H9 (cell line): ENCODE measurements at regions not wholly inside any gene's neighbourhood (a gene's known extent, or its start where the extent isn't known, plus 50 kb on each side); places are given as distances from the start of the nearest gene placed in this dataset.

Experiments
- DNase-seq: peaks from one replicate; pipeline ENCODE4 v3.0.0-alpha.2; 2017
- H2AFZ ChIP-seq: one replicate; pipeline ENCODE4 v1.6.1; 2013; ENCODE audit warnings: mild to moderate bottlenecking, low read length, control low read depth, moderate library complexity
- H2AK5ac ChIP-seq: 2 replicates; pipeline ENCODE4 v1.6.1; 2013; ENCODE audit warnings: low read length, control low read depth, mixed read lengths; ENCODE audit not compliant: insufficient read length
- H2BK120ac ChIP-seq: one replicate; pipeline ENCODE4 v1.6.1; 2013; ENCODE audit warnings: low read depth, mild to moderate bottlenecking, low read length, control low read depth, inconsistent platforms; ENCODE audit not compliant: poor library complexity, severe bottlenecking
- H2BK12ac ChIP-seq: 2 replicates; pipeline ENCODE4 v1.6.1; 2013; ENCODE audit warnings: low read length, control low read depth, mixed read lengths, low read depth; ENCODE audit not compliant: insufficient read length
- H2BK15ac ChIP-seq: 2 replicates; pipeline ENCODE4 v1.6.1; 2013; ENCODE audit warnings: low read depth, low read length, control low read depth
- H2BK20ac ChIP-seq: one replicate; pipeline ENCODE4 v1.6.1; 2013; ENCODE audit warnings: low read depth, mild to moderate bottlenecking, low read length, control low read depth, inconsistent platforms; ENCODE audit not compliant: poor library complexity, severe bottlenecking
- H2BK5ac ChIP-seq: 2 replicates; pipeline ENCODE4 v1.6.1; 2013; ENCODE audit warnings: low read length, control low read depth, mixed read lengths; ENCODE audit not compliant: insufficient read length
- H3K14ac ChIP-seq: 2 replicates; pipeline ENCODE4 v1.6.1; 2013; ENCODE audit warnings: low read length, control low read depth; ENCODE audit not compliant: insufficient read depth
- H3K18ac ChIP-seq: 2 replicates; pipeline ENCODE4 v1.6.1; 2013; ENCODE audit warnings: low read depth, mild to moderate bottlenecking, mixed read lengths, low read length, control low read depth; ENCODE audit not compliant: insufficient read length
- H3K23ac ChIP-seq: 2 replicates; pipeline ENCODE4 v1.6.1; 2013; ENCODE audit warnings: low read length, control low read depth, mixed read lengths, low read depth; ENCODE audit not compliant: insufficient read length
- H3K23me2 ChIP-seq: 2 replicates; pipeline ENCODE4 v1.6.1; 2013; ENCODE audit warnings: low read depth, mild to moderate bottlenecking, mixed read lengths, low read length, control low read depth; ENCODE audit not compliant: insufficient read length, poor library complexity, severe bottlenecking
- H3K27ac ChIP-seq: 2 replicates; pipeline ENCODE4 v1.5.1; 2013; ENCODE audit warnings: low read length, control low read depth, mixed read lengths, low read depth; ENCODE audit not compliant: insufficient read length
- H3K27me3 ChIP-seq: 2 replicates; pipeline ENCODE4 v1.6.1; 2013; ENCODE audit warnings: low read length, control low read depth, inconsistent platforms; ENCODE audit not compliant: insufficient read depth
- H3K4ac ChIP-seq: 2 replicates; pipeline ENCODE4 v1.6.1; 2013; ENCODE audit warnings: low read depth, mild to moderate bottlenecking, control low read depth, inconsistent platforms, low read length, moderate library complexity
- H3K4me1 ChIP-seq: 2 replicates; pipeline ENCODE4 v1.6.1; 2013; ENCODE audit warnings: low read length, control low read depth, inconsistent platforms; ENCODE audit not compliant: insufficient read depth
- H3K4me2 ChIP-seq: 2 replicates; pipeline ENCODE4 v1.6.1; 2013; ENCODE audit warnings: low read length, control low read depth, mixed read lengths; ENCODE audit not compliant: insufficient read length, insufficient read depth
- H3K56ac ChIP-seq: 2 replicates; pipeline ENCODE4 v1.6.1; 2013; ENCODE audit warnings: low read depth, mild to moderate bottlenecking, mixed read lengths, low read length, control low read depth; ENCODE audit not compliant: insufficient read length
- H3K79me1 ChIP-seq: 2 replicates; pipeline ENCODE4 v1.6.1; 2013; ENCODE audit warnings: low read depth, mild to moderate bottlenecking, moderate library complexity, low read length, control low read depth, inconsistent platforms; ENCODE audit not compliant: insufficient read depth, poor library complexity, severe bottlenecking
- H3K79me2 ChIP-seq: 2 replicates; pipeline ENCODE4 v1.6.1; 2013; ENCODE audit warnings: low read length, control low read depth, inconsistent platforms; ENCODE audit not compliant: insufficient read depth
- H3K9ac ChIP-seq: 2 replicates; pipeline ENCODE4 v1.6.1; 2013; ENCODE audit warnings: low read length, control low read depth, mixed read lengths; ENCODE audit not compliant: insufficient read length; ENCODE audit errors: extremely low read depth
- H3K9me3 ChIP-seq: one replicate; pipeline ENCODE4 v1.6.1; 2013; ENCODE audit warnings: low read depth, low read length, inconsistent platforms; ENCODE audit not compliant: control insufficient read depth
- H3T11ph ChIP-seq: one replicate; pipeline ENCODE4 v1.6.1; 2013; ENCODE audit warnings: mild to moderate bottlenecking, low read length, control low read depth, inconsistent platforms
- H4K20me1 ChIP-seq: one replicate; pipeline ENCODE4 v1.6.1; 2013; ENCODE audit not compliant: control insufficient read depth, insufficient read length, insufficient read depth
- H4K5ac ChIP-seq: 2 replicates; pipeline ENCODE4 v1.6.1; 2013; ENCODE audit warnings: low read depth, mild to moderate bottlenecking, mixed read lengths, low read length, control low read depth; ENCODE audit not compliant: insufficient read length
- H4K8ac ChIP-seq: replicated peaks from 2 replicates; pipeline ENCODE4 v1.6.1; 2013; ENCODE audit warnings: low read length, control low read depth, mixed read lengths, low read depth; ENCODE audit not compliant: insufficient read length
- H4K91ac ChIP-seq: 2 replicates; pipeline ENCODE4 v1.6.1; 2013; ENCODE audit warnings: low read depth, mild to moderate bottlenecking, moderate library complexity, mixed read lengths, low read length, control low read depth; ENCODE audit not compliant: insufficient read length
- H3K27ac Mint-ChIP-seq, 3 experiments: 2 replicates in 2 of 3; 3 replicates in 1 of 3; pipeline ENCODE4 v1.8.0; 2020 to 2021; ENCODE audit warnings: mixed read lengths in 3 of 3, mild to moderate bottlenecking in 1 of 3, moderate library complexity in 1 of 3
- H3K27me3 Mint-ChIP-seq: 2 replicates; pipeline ENCODE4 v1.8.0; 2021; ENCODE audit warnings: low read depth, mild to moderate bottlenecking, moderate library complexity, mixed read lengths
- H3K36me3 Mint-ChIP-seq, 3 experiments: 2 replicates in 2 of 3; 3 replicates in 1 of 3; pipeline ENCODE4 v1.8.0; 2020 to 2021; ENCODE audit warnings: low read depth in 3 of 3, mixed read lengths in 3 of 3; ENCODE audit not compliant: insufficient read depth in 1 of 3
- H3K4me1 Mint-ChIP-seq, 2 experiments: 2 replicates each; pipeline ENCODE4 v1.8.0; 2020; ENCODE audit warnings: mixed read lengths in 2 of 2
- H3K4me3 Mint-ChIP-seq, 2 experiments: 2 replicates in 1 of 2; 3 replicates in 1 of 2; pipeline ENCODE4 v1.8.0; 2020 to 2021; ENCODE audit warnings: mild to moderate bottlenecking in 2 of 2, mixed read lengths in 2 of 2, moderate library complexity in 1 of 2
- H3K9me3 Mint-ChIP-seq, 2 experiments: 2 replicates in 1 of 2; 3 replicates in 1 of 2; pipeline ENCODE4 v1.8.0; 2020; ENCODE audit warnings: mild to moderate bottlenecking in 2 of 2, mixed read lengths in 2 of 2, moderate library complexity in 1 of 2
- CTCF ChIP-seq: fragments of 200-600 bp; sonication (generic); conservative IDR thresholded peaks from 3 replicates; pipeline ENCODE4 v1.8.0; 2021; ENCODE audit warnings: antibody characterized with exemption, mild to moderate bottlenecking
- WGBS: extraction: QIAGEN DNeasy Blood & Tissue Kit; methylation state at CpG from one replicate; pipeline ENCODE4 v1.1.7; 2013; ENCODE audit warnings: missing lambda C conversion rate, low lambda C conversion rate, mixed read lengths; ENCODE audit not compliant: insufficient read length; ENCODE audit errors: extremely low coverage; 5-methylcytosine and 5-hydroxymethylcytosine counted together

DNA sequence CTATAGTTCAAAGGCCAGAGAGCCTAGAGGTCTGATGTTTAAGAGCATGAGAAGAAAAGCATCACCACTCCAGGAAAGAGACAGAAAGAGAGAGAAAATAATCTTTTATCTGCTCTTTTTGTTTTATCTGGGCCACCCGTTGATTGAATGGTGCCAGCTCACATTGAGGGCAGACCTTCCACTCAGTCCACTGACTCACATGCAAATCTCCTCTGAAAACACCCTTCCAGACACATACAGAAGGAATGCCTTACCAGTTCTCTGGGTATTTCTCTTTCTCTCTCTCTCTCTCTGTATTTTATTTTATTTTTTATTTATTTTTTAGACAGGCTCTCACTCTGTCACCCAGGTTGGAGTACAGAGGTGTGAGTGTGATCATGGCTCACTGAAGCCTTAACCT, 252.5 kb downstream of the DTHD1 start:
- no peak overlapping the region for H2BK120ac ChIP-seq
- no peak overlapping the region for H3K27ac Mint-ChIP-seq
- no peaks in the 10 kb centered on the region; the same call in 1 of the 2 replicates for H3K27me3 Mint-ChIP-seq
- H2BK5ac ChIP-seq: no peak overlapping the region
- no peak overlapping the region for H2AFZ ChIP-seq
- no peaks in the 10 kb centered on the region for H3K79me1 ChIP-seq
- H2BK20ac ChIP-seq: no peak overlapping the region
- H3K4me1 ChIP-seq: no peaks in the 10 kb centered on the region
- no peak overlapping the region for H3K27ac ChIP-seq
- DNase-seq: no peak
- no peak overlapping the region for H2AK5ac ChIP-seq
- no peak overlapping the region for H3K23ac ChIP-seq
- no peak overlapping the region for H3K4me2 ChIP-seq
- H3K14ac ChIP-seq: no peak overlapping the region
- H3K18ac ChIP-seq: no peak overlapping the region
- H3K23me2 ChIP-seq: no peaks in the 10 kb centered on the region
- no peak overlapping the region for H3T11ph ChIP-seq
- no peak overlapping the region for H4K5ac ChIP-seq
- no peak overlapping the region for H3K56ac ChIP-seq
- H3K27me3 ChIP-seq: no peaks in the 10 kb centered on the region
- H2BK15ac ChIP-seq: no peak overlapping the region
- H3K9me3 Mint-ChIP-seq: peaks cover 2 to 3% of the 10 kb centered on the region in 2 experiments; a peak in 4 of 5 replicates
- peaks cover 6 to 9% of the 10 kb centered on the region in 2 experiments; a peak in 3 of 4 replicates for H3K4me1 Mint-ChIP-seq
- H4K91ac ChIP-seq: no peak overlapping the region
- H3K79me2 ChIP-seq: no peaks in the 10 kb centered on the region
- no peak overlapping the region for H3K9ac ChIP-seq
- peaks cover 0 to 3% (median 1%) of the 10 kb centered on the region in 3 experiments; a peak in 3 of 7 replicates for H3K36me3 Mint-ChIP-seq
- H4K8ac ChIP-seq: no peak overlapping the region
- H3K9me3 ChIP-seq: no peaks in the 10 kb centered on the region
- H3K4me3 Mint-ChIP-seq: no peak overlapping the region
- no peak for TF ChIP-seq CTCF
- no peak overlapping the region for H3K4ac ChIP-seq
- WGBS: no CpG with 5 or more reads among the region's 1 CpG
- no peaks in the 10 kb centered on the region for H4K20me1 ChIP-seq
- no peak overlapping the region for H2BK12ac ChIP-seq
